Uterus (tissue), 2 donors: ENCODE measurements at regions not wholly inside any gene's neighbourhood (a gene's known extent, or its start where the extent isn't known, plus 50 kb on each side); places are given as distances from the start of the nearest gene placed in this dataset.

Experiments
- POLR2A ChIP-seq, 2 donors: fragments of 450-650 bp; IDR thresholded peaks; one replicate each; pipeline ENCODE4 v1.6.1; 2016; ENCODE audit warnings: antibody characterized with exemption in 2 of 2, mild to moderate bottlenecking in 1 of 2, moderate library complexity in 1 of 2
- TF ChIP-seq, protein P1 (sequence below), 4 experiments: fragments of 200-600 bp in 2 of 4; fragments of 450-650 bp in 2 of 4; sonication (generic) in 2 of 4; IDR thresholded peaks; one replicate each; pipeline ENCODE4 v1.5.1; 2016 to 2019; ENCODE audit warnings: antibody characterized with exemption in 4 of 4, mild to moderate bottlenecking in 2 of 4, moderate library complexity in 1 of 4

DNA sequence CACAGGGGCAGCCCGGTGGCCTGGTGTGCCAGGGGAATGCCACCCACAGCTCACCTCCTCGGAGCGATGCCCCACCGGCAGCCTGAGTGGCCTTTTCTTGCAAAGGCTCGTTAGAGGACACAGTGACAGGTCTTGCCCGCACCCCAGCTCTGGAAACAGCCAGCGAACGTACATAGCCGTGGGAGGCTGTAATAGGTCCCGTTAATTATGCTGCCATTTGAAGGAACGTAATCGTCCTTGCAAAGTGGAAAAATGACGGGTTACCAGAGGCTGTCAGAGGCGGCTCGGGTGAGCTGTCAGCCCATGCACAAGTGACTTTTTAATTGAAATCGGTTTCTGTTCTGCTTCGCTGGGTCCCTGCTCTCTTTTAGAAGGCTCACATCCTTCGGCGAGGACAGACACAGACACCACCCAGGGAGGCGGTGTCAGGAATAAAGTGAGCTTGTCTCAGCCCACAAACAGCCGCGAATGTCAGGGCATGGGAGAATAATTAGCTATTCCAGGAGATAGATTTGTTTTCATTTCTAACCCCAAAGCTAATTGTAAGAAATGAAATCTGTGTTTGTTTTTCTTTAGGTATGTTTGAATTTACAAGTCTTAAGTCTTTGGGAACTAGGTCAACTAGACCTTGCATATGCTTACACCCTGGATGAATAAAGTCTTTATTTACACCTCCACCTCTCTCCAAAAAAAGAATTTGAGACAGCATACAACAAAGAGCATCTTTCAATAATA lies 77.2 kb upstream of the RFLNA start:
- TF ChIP-seq, protein P1, sequence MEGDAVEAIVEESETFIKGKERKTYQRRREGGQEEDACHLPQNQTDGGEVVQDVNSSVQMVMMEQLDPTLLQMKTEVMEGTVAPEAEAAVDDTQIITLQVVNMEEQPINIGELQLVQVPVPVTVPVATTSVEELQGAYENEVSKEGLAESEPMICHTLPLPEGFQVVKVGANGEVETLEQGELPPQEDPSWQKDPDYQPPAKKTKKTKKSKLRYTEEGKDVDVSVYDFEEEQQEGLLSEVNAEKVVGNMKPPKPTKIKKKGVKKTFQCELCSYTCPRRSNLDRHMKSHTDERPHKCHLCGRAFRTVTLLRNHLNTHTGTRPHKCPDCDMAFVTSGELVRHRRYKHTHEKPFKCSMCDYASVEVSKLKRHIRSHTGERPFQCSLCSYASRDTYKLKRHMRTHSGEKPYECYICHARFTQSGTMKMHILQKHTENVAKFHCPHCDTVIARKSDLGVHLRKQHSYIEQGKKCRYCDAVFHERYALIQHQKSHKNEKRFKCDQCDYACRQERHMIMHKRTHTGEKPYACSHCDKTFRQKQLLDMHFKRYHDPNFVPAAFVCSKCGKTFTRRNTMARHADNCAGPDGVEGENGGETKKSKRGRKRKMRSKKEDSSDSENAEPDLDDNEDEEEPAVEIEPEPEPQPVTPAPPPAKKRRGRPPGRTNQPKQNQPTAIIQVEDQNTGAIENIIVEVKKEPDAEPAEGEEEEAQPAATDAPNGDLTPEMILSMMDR (IDR thresholded peaks at IDR 0.05) = no peak
- TF ChIP-seq POLR2A (IDR thresholded peaks at IDR 0.05) = no peak
